Hepatocyte (in vitro differentiated cells): ENCODE measurements at regions not wholly inside any gene's neighbourhood (a gene's known extent, or its start where the extent isn't known, plus 50 kb on each side); places are given as distances from the start of the nearest gene placed in this dataset.

ENCODE experiments used
- DNase-seq: peaks from one replicate; pipeline ENCODE4 v3.0.0-alpha.2; 2016; ENCODE audit warnings: low spot score
- H2AFZ ChIP-seq: fragments of 200-600 bp; sonication (generic); 2 replicates; pipeline ENCODE4 v1.6.0; 2016; ENCODE audit warnings: antibody characterized with exemption, mild to moderate bottlenecking
- H3K27ac ChIP-seq: fragments of 200-600 bp; sonication (generic); 2 replicates; pipeline ENCODE4 v1.5.1; 2016; ENCODE audit warnings: mild to moderate bottlenecking
- H3K27me3 ChIP-seq: fragments of 200-600 bp; sonication (generic); 2 replicates; pipeline ENCODE4 v1.6.1; 2016
- H3K36me3 ChIP-seq: fragments of 200-600 bp; sonication (generic); replicated peaks from 2 replicates; pipeline ENCODE4 v1.5.1; 2016; ENCODE audit warnings: low read depth; ENCODE audit not compliant: insufficient read depth
- H3K4me1 ChIP-seq: fragments of 200-600 bp; sonication (generic); 2 replicates; pipeline ENCODE4 v1.5.1; 2016; ENCODE audit warnings: mild to moderate bottlenecking, moderate library complexity; ENCODE audit not compliant: insufficient read depth
- H3K4me2 ChIP-seq: fragments of 200-600 bp; sonication (generic); 2 replicates; pipeline ENCODE4 v1.6.0; 2016
- H3K4me3 ChIP-seq: fragments of 200-600 bp; sonication (generic); 2 replicates; pipeline ENCODE4 v1.5.1; 2016; ENCODE audit warnings: mild to moderate bottlenecking
- H3K79me2 ChIP-seq: fragments of 200-600 bp; sonication (generic); 2 replicates; pipeline ENCODE4 v1.6.0; 2017; ENCODE audit warnings: mild to moderate bottlenecking
- H3K9me2 ChIP-seq: fragments of 200-600 bp; sonication (generic); replicated peaks from 2 replicates; pipeline ENCODE4 v1.6.0; 2017; ENCODE audit warnings: mild to moderate bottlenecking; ENCODE audit not compliant: insufficient read depth
- H3K9me3 ChIP-seq: fragments of 200-600 bp; sonication (generic); 2 replicates; pipeline ENCODE4 v1.5.1; 2016; ENCODE audit warnings: low read depth, mild to moderate bottlenecking
- H4K20me1 ChIP-seq: fragments of 200-600 bp; sonication (generic); 2 replicates; pipeline ENCODE4 v1.6.0; 2016; ENCODE audit warnings: mild to moderate bottlenecking; ENCODE audit not compliant: insufficient read depth, poor library complexity, severe bottlenecking
- CTCF ChIP-seq: fragments of 200-600 bp; sonication (generic); IDR thresholded peaks from 2 replicates; pipeline ENCODE4 v1.5.1; 2016; ENCODE audit warnings: antibody characterized with exemption, mild to moderate bottlenecking; ENCODE audit not compliant: poor library complexity
- EZH2 ChIP-seq: fragments of 200-600 bp; sonication (generic); IDR thresholded peaks from 2 replicates; pipeline ENCODE4 v1.6.1; 2016; ENCODE audit warnings: antibody characterized with exemption, mild to moderate bottlenecking, borderline replicate concordance
- EZH2phosphoT487 ChIP-seq: fragments of 200-600 bp; sonication (generic); IDR thresholded peaks from one replicate; pipeline ENCODE4 v1.6.1; 2018; ENCODE audit warnings: antibody characterized with exemption, mild to moderate bottlenecking, low read depth, moderate library complexity; ENCODE audit not compliant: unreplicated experiment, severe bottlenecking
- WGBS: methylation state at CpG from one replicate; pipeline ENCODE4 v1.1.6; 2016; ENCODE audit warnings: low lambda C conversion rate; ENCODE audit errors: missing lambda C conversion rate; 5-methylcytosine and 5-hydroxymethylcytosine counted together

GRCh38 chr6:74519163-74519562 is 686.7 kb downstream of the COL12A1 start:
- Histone ChIP-seq H3K9me2 (no peaks in the 10 kb centered on the region), H3K79me2 (no peaks in the 10 kb centered on the region), H3K27ac (no peak overlapping the region), H3K4me2 (no peak overlapping the region), H3K4me3 (no peak overlapping the region), H4K20me1 (no peaks in the 10 kb centered on the region), H2AFZ (no peak overlapping the region), H3K4me1 (no peaks in the 10 kb centered on the region), H3K36me3 (no peaks in the 10 kb centered on the region), H3K27me3 (no peaks in the 10 kb centered on the region), H3K9me3 (no peaks in the 10 kb centered on the region)
- DNase-seq, result peak; percentile 23
- 70% methylated on average over 1 of the region's 1 CpG for WGBS
- TF ChIP-seq CTCF (no peak), EZH2phosphoT487 (no peak), EZH2 (no peak)

GRCh38 chr6:74518035-74518434 is 687.8 kb downstream of the COL12A1 start:
- Histone ChIP-seq H3K79me2 (no peaks in the 10 kb centered on the region), H3K36me3 (no peaks in the 10 kb centered on the region), H2AFZ (no peak overlapping the region), H3K27me3 (no peaks in the 10 kb centered on the region), H3K9me2 (no peaks in the 10 kb centered on the region), H3K4me2 (no peak overlapping the region), H3K9me3 (no peaks in the 10 kb centered on the region), H3K4me1 (no peaks in the 10 kb centered on the region), H3K27ac (no peak overlapping the region), H3K4me3 (no peak overlapping the region), H4K20me1 (no peaks in the 10 kb centered on the region)
- no peak for DNase-seq
- 93% methylated on average over 1 of the region's 1 CpG for WGBS
- TF ChIP-seq CTCF (no peak), EZH2phosphoT487 (no peak), EZH2 (no peak)

- no peak overlapping the region for H3K4me2 ChIP-seq
- no peak overlapping the region for H2AFZ ChIP-seq
- no peaks in the 10 kb centered on the region for H3K36me3 ChIP-seq
- no peaks in the 10 kb centered on the region for H3K4me1 ChIP-seq
- TF ChIP-seq EZH2 (no peak), CTCF (no peak), EZH2phosphoT487 (no peak)
- no peak overlapping the region for H3K4me3 ChIP-seq
- H3K9me2 ChIP-seq, result no peaks in the 10 kb centered on the region
- no peak for DNase-seq
- H4K20me1 ChIP-seq, result no peaks in the 10 kb centered on the region
- no peaks in the 10 kb centered on the region for H3K79me2 ChIP-seq
- WGBS, result 96% methylated on average over 3 of the region's 3 CpGs
- H3K27me3 ChIP-seq, result no peaks in the 10 kb centered on the region
- H3K9me3 ChIP-seq, result peaks cover 2% of the 10 kb centered on the region
- H3K27ac ChIP-seq, result no peak overlapping the region
Observed at GRCh38 chr6:74510878-74511277, 695.0 kb downstream of the COL12A1 start.

- Histone ChIP-seq H2AFZ (no peak overlapping the region), H3K4me3 (no peak overlapping the region), H3K79me2 (no peaks in the 10 kb centered on the region), H3K27me3 (no peaks in the 10 kb centered on the region), H3K36me3 (no peaks in the 10 kb centered on the region), H3K27ac (no peak overlapping the region), H3K4me1 (no peaks in the 10 kb centered on the region), H3K9me2 (no peaks in the 10 kb centered on the region), H3K9me3 (peaks cover 9% of the 10 kb centered on the region), H4K20me1 (no peaks in the 10 kb centered on the region), H3K4me2 (no peak overlapping the region)
- 82% methylated on average over 1 of the region's 1 CpG for WGBS
- no peak for TF ChIP-seq EZH2phosphoT487
- TF ChIP-seq EZH2, result no peak
- no peak for TF ChIP-seq CTCF
- no peak for DNase-seq
Observed at GRCh38 chr6:74507649-74508048, 698.2 kb downstream of the COL12A1 start.
